T-helper 2 cell treated with Interferon-gamma antibody and Interleukin-4, amounts not matched to agents 5 μg/mL and 100 μg/mL, for 36 hours (primary cell): ENCODE measurements at regions not wholly inside any gene's neighbourhood (a gene's known extent, or its start where the extent isn't known, plus 50 kb on each side); places are given as distances from the start of the nearest gene placed in this dataset.
"Not testable (repeated sequence)": the region's sequence is repeated elsewhere in the genome, so short reads cannot be mapped to it uniquely, and the experiment has no call there.

Source experiments
- DNase-seq: peaks from one replicate; pipeline ENCODE4 v3.0.0; 2021; ENCODE audit warnings: low spot score
- H3K27ac Mint-ChIP-seq: one replicate; pipeline ENCODE4 v1.8.0; 2021; ENCODE audit warnings: mild to moderate bottlenecking, mixed read lengths
- H3K27me3 Mint-ChIP-seq: one replicate; pipeline ENCODE4 v1.8.0; 2021; ENCODE audit warnings: low read depth, mixed read lengths
- H3K36me3 Mint-ChIP-seq: one replicate; pipeline ENCODE4 v1.8.0; 2021; ENCODE audit warnings: low read depth, mixed read lengths
- H3K4me1 Mint-ChIP-seq: one replicate; pipeline ENCODE4 v1.8.0; 2021; ENCODE audit warnings: low read depth, mixed read lengths
- H3K4me3 Mint-ChIP-seq: one replicate; pipeline ENCODE4 v1.8.0; 2022; ENCODE audit warnings: mild to moderate bottlenecking, moderate library complexity, mixed read lengths
- H3K9me3 Mint-ChIP-seq: one replicate; pipeline ENCODE4 v1.8.0; 2021; ENCODE audit warnings: mixed read lengths

DNA sequence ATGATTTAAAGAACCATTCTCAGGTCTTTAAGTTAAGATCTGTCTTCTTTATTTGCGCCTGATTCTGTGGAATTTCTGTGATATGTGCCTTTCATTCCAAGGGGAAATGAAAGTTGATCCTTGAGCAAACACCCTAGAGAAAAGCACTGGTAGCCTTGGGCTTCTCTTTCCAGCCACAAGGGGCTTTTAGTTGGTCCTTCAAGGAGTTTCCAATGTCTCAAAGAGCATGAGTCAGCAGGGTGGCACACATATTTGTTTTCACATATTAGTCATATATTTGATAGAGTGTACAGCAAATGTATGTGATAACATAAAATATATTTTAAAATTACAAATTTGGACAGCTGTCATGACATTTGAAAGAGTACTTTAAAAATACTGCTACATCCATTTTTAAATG lies 339.5 kb downstream of the TXNL1 start:
- H3K9me3 Mint-ChIP-seq, result no peaks in the 10 kb centered on the region
- H3K4me1 Mint-ChIP-seq, result peaks cover 2% of the 10 kb centered on the region
- no peak for DNase-seq
- H3K4me3 Mint-ChIP-seq, result no peak overlapping the region
- H3K36me3 Mint-ChIP-seq, result no peaks in the 10 kb centered on the region
- H3K27ac Mint-ChIP-seq, result no peak overlapping the region
- H3K27me3 Mint-ChIP-seq, result no peaks in the 10 kb centered on the region

DNA sequence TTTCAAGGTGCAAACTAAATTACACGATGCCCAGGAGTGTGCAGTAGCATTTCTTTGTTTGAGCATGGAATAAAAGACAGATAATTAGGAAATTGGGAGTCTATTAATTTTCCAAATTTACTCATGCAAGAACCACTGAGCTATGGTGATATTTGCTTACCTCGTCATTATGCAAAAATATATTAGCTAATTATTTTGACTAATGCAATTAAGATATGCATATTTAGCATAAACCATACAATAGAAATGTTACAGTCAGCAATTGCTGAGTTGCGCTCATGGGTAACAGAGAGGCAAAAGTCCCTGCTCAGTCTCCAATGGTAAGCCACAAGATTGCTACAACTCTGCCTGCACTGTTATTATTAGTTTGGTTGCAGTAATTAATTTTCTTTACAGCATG lies 342.0 kb downstream of the TXNL1 start:
- Mint-ChIP-seq H3K4me1 (peaks cover 2% of the 10 kb centered on the region), H3K4me3 (no peak overlapping the region), H3K9me3 (no peaks in the 10 kb centered on the region), H3K36me3 (no peaks in the 10 kb centered on the region), H3K27me3 (no peaks in the 10 kb centered on the region), H3K27ac (no peak overlapping the region)
- no peak for DNase-seq

DNA sequence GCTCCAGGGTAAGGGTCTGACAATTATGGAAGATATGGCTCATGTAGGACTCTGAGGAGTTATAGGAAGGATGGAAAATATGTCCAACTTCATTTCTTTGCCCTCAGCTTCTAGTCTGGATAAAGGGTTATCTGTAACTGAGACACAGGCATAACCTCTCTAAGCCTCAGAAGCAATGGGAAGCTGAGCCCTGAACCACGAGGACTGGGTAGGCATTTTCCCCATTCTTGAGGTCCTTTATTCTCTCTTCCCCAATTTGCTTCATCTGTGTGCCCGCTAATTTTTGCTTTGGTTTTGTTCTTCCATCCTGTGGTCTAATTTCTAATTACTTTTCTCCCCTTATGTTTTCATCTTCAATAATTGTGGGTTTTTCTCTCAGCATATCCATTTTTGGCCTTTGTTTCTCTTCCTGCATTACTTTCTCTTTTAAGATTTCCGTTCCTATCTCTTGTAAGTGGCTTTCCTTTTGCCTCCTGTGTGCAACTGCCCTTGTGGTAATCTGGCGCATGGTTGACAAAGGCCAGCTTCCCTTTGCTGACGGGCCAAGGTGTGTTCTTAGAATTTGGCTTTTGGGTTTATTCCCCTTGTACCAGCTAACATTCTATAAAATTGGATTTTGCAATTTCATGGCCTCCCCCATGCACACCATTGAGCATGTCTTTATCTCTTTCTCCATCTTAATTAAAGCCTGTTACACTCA lies 343.8 kb downstream of the TXNL1 start:
- Mint-ChIP-seq H3K27me3 (no peaks in the 10 kb centered on the region), H3K4me3 (no peak overlapping the region), H3K9me3 (no peaks in the 10 kb centered on the region), H3K36me3 (no peaks in the 10 kb centered on the region), H3K4me1 (peaks cover 2% of the 10 kb centered on the region), H3K27ac (no peak overlapping the region)
- no peak for DNase-seq

DNA sequence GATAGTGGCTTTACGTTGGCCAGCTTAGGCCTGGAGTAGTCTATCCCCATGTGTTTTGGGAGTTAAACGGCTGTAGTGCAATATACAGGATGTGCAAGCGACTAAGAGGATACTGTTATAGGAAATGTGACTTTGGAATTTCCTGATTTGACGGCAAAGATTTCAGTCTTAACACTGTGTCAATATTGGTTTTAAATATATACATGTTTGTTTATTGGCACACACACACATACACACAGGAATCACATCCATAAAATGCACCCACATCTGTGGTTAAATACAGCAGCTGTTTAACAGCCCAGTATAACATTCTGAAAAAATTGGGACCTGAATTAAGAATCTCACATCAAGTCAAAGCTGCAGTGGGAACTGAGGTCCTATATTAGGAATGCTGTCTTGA lies 347.1 kb downstream of the TXNL1 start:
- Mint-ChIP-seq H3K4me3 (no peak overlapping the region), H3K4me1 (peaks cover 2% of the 10 kb centered on the region), H3K9me3 (no peaks in the 10 kb centered on the region), H3K36me3 (no peaks in the 10 kb centered on the region), H3K27me3 (no peaks in the 10 kb centered on the region), H3K27ac (no peak overlapping the region)
- DNase-seq, result no peak

DNA sequence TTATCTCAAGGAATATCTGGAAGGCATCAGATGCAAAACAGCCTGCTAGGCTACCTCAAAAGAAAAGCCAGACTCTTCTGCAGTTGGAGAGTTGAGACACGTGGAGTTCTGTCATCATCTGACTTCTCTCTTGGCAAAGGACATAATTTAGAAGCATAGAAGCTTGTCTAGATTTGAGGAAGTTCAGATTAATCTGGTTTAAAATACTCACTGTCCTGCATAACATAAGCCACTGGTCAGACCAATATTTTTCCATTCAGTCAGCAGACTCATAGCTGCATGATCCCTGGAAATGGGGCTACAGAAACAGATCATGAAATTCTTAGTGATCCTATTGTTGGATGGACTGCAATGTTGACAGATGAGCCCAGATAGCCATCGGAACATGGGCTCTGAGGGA lies 349.0 kb downstream of the TXNL1 start:
- H3K36me3 Mint-ChIP-seq, result no peaks in the 10 kb centered on the region
- H3K4me1 Mint-ChIP-seq, result no peaks in the 10 kb centered on the region

DNA sequence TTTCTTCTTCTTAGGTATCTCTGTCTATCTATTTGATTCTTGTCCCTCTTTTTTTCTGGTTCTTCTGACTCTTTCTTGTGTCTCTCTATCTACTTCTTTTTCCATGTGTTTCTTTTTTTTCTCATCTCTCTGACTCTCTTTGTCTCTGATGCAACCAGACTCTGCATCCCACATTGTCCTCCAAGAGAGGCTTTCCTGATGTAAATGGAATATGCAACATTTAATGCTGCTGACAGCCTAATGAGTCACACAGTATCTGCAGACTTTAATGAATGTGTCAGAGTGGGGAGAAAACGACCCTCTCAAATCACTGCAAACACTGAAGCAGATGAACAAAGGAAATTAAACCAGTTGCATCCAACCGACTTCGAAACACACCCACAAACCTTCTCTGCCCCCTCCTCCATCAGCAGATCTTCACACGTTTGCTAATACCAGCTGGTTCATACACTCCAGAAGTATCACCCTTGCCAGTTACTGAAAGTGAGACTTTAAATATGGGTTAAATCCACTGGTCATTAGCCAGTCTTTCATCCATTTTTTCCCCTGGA lies 351.5 kb downstream of the TXNL1 start:
- H3K36me3 Mint-ChIP-seq, result no peaks in the 10 kb centered on the region
- no peaks in the 10 kb centered on the region for H3K4me1 Mint-ChIP-seq
- no peak overlapping the region for H3K4me3 Mint-ChIP-seq
- H3K27me3 Mint-ChIP-seq, result no peaks in the 10 kb centered on the region
- no peak overlapping the region for H3K27ac Mint-ChIP-seq
- H3K9me3 Mint-ChIP-seq, result no peaks in the 10 kb centered on the region
- no peak for DNase-seq

More for the DNA sequence above, 349.0 kb downstream of the TXNL1 start:
- Mint-ChIP-seq H3K9me3 (no peaks in the 10 kb centered on the region), H3K4me3 (no peak overlapping the region), H3K27ac (no peak overlapping the region), H3K27me3 (no peaks in the 10 kb centered on the region)
- DNase-seq, result no peak

DNA sequence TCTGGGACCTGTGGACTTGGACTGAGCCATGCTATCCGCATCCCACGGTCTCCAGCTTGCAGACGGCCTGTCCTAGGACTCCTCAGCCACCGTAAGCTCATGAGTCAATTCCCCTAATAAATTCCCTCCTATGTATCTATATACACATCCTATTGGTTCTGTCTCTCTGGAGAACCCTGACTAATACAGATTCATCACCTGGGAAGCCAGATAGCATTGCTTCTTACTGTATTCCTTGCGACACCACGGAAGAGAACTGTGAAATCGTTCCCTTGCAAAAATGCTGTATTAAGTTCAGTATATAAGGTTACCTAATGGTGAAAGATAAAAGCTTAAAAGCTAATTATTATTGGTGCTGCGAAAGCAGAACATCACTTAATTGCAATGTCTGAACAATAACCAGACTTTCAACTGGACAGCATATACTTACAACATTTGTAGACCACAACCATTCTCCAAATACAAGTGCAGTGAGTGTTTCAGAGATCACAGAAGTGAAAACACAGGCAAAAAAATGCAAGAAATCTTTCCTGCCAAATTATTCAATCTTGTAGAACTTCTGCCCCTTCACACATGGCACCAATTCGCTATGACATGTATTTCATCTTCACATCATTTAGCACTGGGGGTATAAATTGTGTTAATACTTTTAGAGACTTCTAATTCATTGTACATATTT lies 352.9 kb downstream of the TXNL1 start:
- Mint-ChIP-seq H3K4me3 (no peak overlapping the region), H3K4me1 (no peaks in the 10 kb centered on the region), H3K27me3 (no peaks in the 10 kb centered on the region), H3K27ac (no peak overlapping the region), H3K9me3 (no peaks in the 10 kb centered on the region), H3K36me3 (no peaks in the 10 kb centered on the region)
- no peak for DNase-seq

DNA sequence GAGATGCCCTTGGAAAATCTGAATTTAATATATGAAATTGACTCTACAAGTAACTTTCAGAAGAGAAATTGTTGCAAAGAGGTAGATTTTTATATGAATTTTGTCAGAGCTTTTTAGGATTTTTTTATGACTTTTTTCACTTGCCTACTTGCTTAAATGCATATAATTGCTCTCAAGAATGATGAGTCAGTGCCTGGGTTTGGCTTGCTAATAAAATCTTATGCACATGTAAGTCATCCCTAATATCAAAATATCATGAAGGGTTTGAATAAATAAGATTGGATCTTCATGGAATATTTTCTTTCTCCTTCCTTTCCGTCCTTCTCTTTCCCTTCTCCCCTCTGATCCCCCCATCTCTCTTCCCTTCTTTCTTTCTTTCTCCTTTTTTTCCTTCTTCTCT lies 354.1 kb downstream of the TXNL1 start:
- H3K27ac Mint-ChIP-seq, result no peak overlapping the region
- H3K9me3 Mint-ChIP-seq, result no peaks in the 10 kb centered on the region
- no peaks in the 10 kb centered on the region for H3K36me3 Mint-ChIP-seq
- H3K4me3 Mint-ChIP-seq, result no peak overlapping the region
- H3K27me3 Mint-ChIP-seq, result no peaks in the 10 kb centered on the region
- no peaks in the 10 kb centered on the region for H3K4me1 Mint-ChIP-seq
- no peak for DNase-seq

DNA sequence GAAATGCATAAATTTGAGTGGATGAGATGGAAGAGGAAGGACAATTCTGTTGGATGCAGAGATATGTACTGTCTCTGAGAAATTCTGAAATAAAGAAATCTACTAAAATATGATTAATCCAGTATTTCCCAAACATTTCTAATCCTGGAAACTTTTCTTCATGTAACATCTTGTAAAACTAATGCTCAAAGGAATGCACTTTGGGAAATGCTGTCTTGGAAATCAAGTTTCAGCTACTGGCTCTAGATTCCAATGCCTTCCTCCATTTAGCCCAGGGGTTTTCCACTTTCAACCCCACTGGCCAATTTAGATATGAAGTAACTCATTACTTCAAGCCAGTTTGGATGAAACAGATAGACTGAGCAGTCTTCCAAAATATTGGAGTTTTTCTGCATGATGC lies 355.1 kb downstream of the TXNL1 start:
- Mint-ChIP-seq H3K4me1 (no peaks in the 10 kb centered on the region), H3K27ac (no peak overlapping the region), H3K36me3 (no peaks in the 10 kb centered on the region), H3K4me3 (no peak overlapping the region), H3K27me3 (no peaks in the 10 kb centered on the region), H3K9me3 (no peaks in the 10 kb centered on the region)
- no peak for DNase-seq

DNA sequence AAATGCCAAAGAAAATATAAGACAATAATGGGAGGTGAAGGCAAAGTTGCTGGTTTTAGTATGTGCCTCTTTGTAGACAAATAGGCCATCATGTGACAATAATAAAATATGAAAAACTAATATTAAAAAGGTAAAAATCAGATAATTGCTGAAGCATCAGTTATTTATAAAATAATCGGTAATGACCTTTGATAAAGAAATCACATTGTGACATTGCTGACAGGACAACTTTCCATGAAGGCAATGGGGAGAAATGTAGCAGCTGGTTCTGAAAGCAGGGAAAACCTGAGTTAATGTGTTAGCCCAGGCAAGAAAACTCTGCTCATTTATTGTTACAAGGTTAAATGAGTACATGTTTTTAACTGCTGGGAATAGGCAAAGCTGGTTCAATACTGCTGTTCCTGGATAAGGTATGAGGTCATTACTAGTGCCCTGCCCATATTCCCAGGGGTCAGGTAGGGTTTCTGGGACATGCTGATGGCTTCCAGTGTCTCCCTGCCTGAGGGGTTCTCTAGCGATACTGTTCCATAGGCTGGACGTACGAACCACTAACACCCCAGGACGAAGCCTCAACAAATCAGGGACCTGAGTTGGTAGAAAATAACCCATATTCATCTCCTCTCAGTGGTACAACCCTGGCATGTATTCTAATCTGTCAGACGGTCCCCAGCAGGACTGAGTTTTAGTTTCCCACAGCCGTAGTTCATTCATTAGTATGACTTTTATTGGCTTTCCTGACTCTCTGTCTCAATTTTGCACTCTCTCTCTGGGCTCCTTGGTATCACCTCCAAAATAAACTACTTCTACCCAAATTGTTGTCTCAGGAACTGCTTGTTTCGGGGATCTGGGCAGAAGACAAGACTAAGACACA lies 355.9 kb downstream of the TXNL1 start:
- H3K9me3 Mint-ChIP-seq, result no peaks in the 10 kb centered on the region
- H3K4me1 Mint-ChIP-seq, result no peaks in the 10 kb centered on the region
- H3K4me3 Mint-ChIP-seq, result no peak overlapping the region
- H3K36me3 Mint-ChIP-seq, result no peaks in the 10 kb centered on the region
- no peaks in the 10 kb centered on the region for H3K27me3 Mint-ChIP-seq
- H3K27ac Mint-ChIP-seq, result no peak overlapping the region
- DNase-seq, result no peak

DNA sequence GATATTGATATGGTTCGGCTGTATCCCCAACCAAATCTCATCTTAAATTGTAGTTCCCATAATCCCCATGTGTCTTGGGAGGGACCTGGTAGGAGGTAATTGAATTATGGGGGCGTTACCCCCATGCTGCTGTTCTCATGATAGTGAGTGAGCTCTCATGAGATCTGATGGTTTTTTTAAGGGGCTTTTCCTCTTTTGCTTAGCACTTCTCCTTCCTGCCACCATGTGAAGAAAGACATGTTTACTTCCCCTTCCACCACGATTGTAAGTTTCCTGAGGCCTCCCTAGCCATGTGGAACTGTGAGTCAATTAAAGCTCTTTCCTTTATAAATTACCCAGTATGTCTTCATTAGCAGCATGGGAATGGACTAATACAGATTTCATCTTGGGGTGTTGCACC lies 358.6 kb downstream of the TXNL1 start:
- DNase-seq, H3K4me1 Mint-ChIP-seq, H3K4me3 Mint-ChIP-seq, H3K27me3 Mint-ChIP-seq, H3K9me3 Mint-ChIP-seq, H3K27ac Mint-ChIP-seq, H3K36me3 Mint-ChIP-seq: not testable (repeated sequence)

DNA sequence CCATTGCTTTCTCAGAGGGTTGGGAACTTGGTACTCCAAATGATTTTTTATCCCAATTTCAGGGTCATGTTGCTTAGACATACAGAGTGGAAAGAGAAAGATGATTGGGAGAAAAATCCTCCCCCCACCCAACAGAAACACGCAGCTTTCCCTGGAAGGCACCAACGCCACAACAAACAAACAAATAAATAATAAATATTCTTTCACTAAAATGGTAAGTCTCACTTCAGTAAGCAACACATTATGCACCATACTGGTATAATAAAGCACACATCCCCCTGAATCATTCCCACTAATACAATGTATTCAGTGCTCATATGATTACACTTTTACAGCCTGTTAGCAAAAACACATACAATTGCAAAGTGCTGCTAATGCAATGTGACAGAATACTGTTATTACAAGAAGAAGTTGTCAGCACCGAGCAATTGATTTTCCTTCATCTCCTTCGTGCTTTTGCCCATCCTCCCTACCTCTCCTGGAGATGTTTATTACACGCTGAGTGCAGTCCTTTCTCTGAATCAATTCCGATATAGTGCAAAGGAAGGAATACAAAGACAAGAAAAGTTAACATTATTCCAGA lies 359.9 kb downstream of the TXNL1 start:
- Mint-ChIP-seq H3K27ac (no peak overlapping the region), H3K9me3 (no peaks in the 10 kb centered on the region), H3K36me3 (no peaks in the 10 kb centered on the region), H3K4me1 (no peaks in the 10 kb centered on the region), H3K4me3 (no peak overlapping the region), H3K27me3 (no peaks in the 10 kb centered on the region)
- DNase-seq, result no peak

DNA sequence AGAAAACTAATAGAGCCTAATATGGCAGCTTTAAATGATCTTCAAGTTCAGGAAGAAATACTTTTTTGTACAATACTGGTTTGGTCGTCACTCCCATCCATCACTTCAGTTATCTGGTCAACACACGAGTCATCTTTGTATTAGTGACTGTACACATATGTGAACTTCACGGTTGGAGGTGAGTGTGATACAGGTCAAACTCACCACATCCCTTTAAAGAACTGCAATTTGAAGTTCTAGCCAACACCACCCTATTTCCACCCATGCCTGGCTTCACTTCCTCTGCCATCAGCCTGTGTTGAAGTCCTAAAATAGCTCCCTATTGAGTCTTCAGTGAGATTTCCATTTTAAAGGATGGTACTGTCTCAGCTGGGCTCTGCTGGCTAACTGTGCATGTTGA lies 361.9 kb downstream of the TXNL1 start:
- H3K4me3 Mint-ChIP-seq, result no peak overlapping the region

More for the DNA sequence above, 361.9 kb downstream of the TXNL1 start:
- Mint-ChIP-seq H3K27ac (no peak overlapping the region), H3K9me3 (no peaks in the 10 kb centered on the region), H3K4me1 (no peaks in the 10 kb centered on the region), H3K27me3 (no peaks in the 10 kb centered on the region), H3K36me3 (no peaks in the 10 kb centered on the region)
- DNase-seq, result no peak
